ENCODE measurements at regions not wholly inside any gene's neighbourhood (a gene's known extent, or its start where the extent isn't known, plus 50 kb on each side); places are given as distances from the start of the nearest gene placed in this dataset.

DNA sequence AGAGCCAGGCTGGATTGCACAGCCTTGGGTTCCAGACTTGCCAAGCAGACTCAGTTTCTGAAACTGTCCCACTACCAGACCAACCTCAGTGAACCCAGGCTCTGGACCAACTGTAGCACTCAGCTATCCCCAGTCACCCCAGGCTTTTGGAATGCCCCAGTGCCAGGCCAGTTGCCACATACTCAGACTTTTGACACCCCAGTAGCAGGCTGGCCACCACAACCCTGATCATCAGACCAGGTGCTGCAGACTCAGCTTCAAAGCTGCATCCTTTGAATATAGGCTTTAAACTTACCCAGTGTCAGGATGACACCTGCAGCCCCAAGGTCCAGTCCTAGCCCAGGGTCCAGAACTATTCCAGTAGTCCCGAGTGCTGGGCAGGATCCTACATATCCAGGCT is 1389.9 kb downstream of the ARAP2 start:
- intact Hi-C loops (cut with micrococcal nuclease) = no loop called here
- H3K27me3 Mint-ChIP-seq = no peaks in the 10 kb centered on the region
- TF ChIP-seq, protein P1, sequence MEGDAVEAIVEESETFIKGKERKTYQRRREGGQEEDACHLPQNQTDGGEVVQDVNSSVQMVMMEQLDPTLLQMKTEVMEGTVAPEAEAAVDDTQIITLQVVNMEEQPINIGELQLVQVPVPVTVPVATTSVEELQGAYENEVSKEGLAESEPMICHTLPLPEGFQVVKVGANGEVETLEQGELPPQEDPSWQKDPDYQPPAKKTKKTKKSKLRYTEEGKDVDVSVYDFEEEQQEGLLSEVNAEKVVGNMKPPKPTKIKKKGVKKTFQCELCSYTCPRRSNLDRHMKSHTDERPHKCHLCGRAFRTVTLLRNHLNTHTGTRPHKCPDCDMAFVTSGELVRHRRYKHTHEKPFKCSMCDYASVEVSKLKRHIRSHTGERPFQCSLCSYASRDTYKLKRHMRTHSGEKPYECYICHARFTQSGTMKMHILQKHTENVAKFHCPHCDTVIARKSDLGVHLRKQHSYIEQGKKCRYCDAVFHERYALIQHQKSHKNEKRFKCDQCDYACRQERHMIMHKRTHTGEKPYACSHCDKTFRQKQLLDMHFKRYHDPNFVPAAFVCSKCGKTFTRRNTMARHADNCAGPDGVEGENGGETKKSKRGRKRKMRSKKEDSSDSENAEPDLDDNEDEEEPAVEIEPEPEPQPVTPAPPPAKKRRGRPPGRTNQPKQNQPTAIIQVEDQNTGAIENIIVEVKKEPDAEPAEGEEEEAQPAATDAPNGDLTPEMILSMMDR (IDR thresholded peaks at IDR 0.05) = no peak
- ATAC-seq (ENCODE audit: low read depth) = no peak
- ChIA-PET POLR2A (no interaction called here), CTCF (no interaction called here)
- H3K27ac Mint-ChIP-seq = no peak overlapping the region
- no peaks in the 10 kb centered on the region for H3K36me3 Mint-ChIP-seq (ENCODE audit: low read depth)
- peaks cover 4% of the 10 kb centered on the region for H3K9me3 Mint-ChIP-seq
- no peak overlapping the region for H3K4me3 Mint-ChIP-seq
- no peaks in the 10 kb centered on the region for H3K4me1 Mint-ChIP-seq
- DNase-seq = no peak

DNA sequence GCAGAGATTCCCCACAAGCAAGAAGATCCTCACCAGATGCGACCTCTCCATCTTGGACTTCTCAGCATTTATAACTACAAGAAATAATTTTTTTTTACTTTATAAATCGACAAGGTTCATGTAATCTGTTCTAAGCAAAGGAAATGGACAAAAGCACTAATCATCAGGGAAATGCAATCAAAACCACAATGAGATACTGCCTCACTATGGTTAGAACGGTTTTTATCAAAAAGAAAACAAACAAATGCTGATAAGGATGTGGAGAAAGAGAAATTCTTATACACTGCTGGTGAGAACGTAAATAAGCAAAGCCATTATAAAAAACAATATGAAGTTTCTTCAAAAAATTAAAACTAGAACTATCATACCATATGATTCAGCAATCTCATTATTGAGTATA is 1382.6 kb downstream of the ARAP2 start:
- intact Hi-C loops (cut with micrococcal nuclease) = no loop called here
- ChIA-PET CTCF (no interaction called here), POLR2A (no interaction called here)
- H3K9me3 Mint-ChIP-seq = no peaks in the 10 kb centered on the region
- ATAC-seq (ENCODE audit: low read depth) = no peak
- H3K4me3 Mint-ChIP-seq = no peak overlapping the region
- TF ChIP-seq, protein P1 (IDR thresholded peaks at IDR 0.05) = no peak
- H3K4me1 Mint-ChIP-seq = no peaks in the 10 kb centered on the region
- H3K27me3 Mint-ChIP-seq = no peaks in the 10 kb centered on the region
- no peak for DNase-seq
- H3K36me3 Mint-ChIP-seq (ENCODE audit: low read depth) = no peaks in the 10 kb centered on the region
- H3K27ac Mint-ChIP-seq = no peak overlapping the region

DNA sequence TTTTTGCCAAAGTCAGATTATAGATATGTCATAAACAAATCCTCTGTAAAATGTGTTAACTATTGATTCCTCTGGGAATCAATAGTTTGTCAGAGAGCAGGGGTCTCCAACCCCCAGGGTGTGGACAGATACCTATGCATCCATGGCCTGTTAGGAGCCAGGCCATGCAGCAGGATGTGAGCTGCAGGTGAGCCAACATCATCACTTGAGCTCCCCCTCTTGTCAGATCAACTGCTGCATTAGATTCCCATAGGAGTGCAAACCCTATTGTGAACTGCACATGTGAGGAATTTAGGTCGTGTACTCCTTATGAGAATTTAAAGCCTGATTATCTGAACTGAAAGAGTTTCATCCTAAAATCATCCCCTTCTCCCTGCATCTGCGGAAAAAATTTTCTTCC is 1365.4 kb downstream of the ARAP2 start:
- Mint-ChIP-seq H3K4me3 (no peak overlapping the region), H3K27ac (no peak overlapping the region), H3K4me1 (no peaks in the 10 kb centered on the region), H3K27me3 (no peaks in the 10 kb centered on the region), H3K9me3 (peaks cover 8% of the 10 kb centered on the region), H3K36me3 (ENCODE audit: low read depth) (no peaks in the 10 kb centered on the region)
- ChIA-PET POLR2A (no interaction called here), CTCF (no interaction called here)
- intact Hi-C loops (cut with micrococcal nuclease) = no loop called here
- ATAC-seq (ENCODE audit: low read depth) (no peak), DNase-seq (no peak)
- TF ChIP-seq, protein P1 (IDR thresholded peaks at IDR 0.05) = no peak

DNA sequence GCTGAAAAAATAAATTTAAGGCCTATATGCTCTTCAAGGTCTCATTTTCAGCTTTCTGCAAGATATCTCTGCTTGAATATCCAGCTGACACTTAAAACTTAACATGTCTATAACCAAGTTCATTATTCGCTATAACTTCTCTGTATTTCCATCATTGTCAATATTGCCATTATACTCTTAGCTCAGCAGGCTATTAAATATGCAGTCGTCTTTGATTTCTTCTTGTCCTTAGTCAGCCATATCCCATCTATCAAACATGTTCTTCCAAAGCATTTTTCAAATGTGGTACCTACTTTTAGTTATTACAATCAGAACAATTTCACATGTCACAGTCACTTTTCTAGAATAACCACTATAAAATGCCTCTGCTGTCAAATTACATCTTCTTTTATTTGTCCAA is 1364.1 kb downstream of the ARAP2 start:
- Mint-ChIP-seq H3K27me3 (no peaks in the 10 kb centered on the region), H3K9me3 (peaks cover 6% of the 10 kb centered on the region), H3K27ac (no peak overlapping the region), H3K4me3 (no peak overlapping the region), H3K4me1 (no peaks in the 10 kb centered on the region), H3K36me3 (ENCODE audit: low read depth) (no peaks in the 10 kb centered on the region)
- no peak for DNase-seq
- ATAC-seq (ENCODE audit: low read depth) = no peak
- POLR2A ChIA-PET = no interaction called here
- TF ChIP-seq, protein P1 (IDR thresholded peaks at IDR 0.05) = no peak
- CTCF ChIA-PET = no interaction called here
- intact Hi-C loops (cut with micrococcal nuclease) = no loop called here

DNA sequence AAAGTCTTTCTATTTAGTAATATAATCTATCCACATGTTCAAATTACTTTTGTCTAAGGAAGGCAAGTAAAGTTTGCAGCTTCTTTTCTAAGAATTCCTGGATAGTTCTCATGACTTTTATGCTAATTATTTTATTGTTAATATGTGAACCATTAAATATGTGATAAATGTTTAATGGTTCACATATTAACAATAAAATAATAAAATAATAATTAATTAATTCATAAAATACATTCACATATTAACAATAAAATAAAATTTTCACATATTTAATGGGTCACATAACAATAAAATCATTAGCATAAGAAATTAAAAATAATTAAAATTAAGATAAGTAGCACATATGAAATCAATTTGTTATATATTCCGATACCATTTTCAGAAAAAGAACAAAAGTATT is 1352.4 kb downstream of the ARAP2 start:
- no peaks in the 10 kb centered on the region for H3K36me3 Mint-ChIP-seq (ENCODE audit: low read depth)
- intact Hi-C loops (cut with micrococcal nuclease) = no loop called here
- H3K4me3 Mint-ChIP-seq = no peak overlapping the region
- TF ChIP-seq, protein P1 (IDR thresholded peaks at IDR 0.05) = no peak
- no peaks in the 10 kb centered on the region for H3K27me3 Mint-ChIP-seq
- ATAC-seq (ENCODE audit: low read depth) (no peak), DNase-seq (no peak)
- POLR2A ChIA-PET = no interaction called here
- CTCF ChIA-PET = no interaction called here
- H3K4me1 Mint-ChIP-seq = no peaks in the 10 kb centered on the region
- no peaks in the 10 kb centered on the region for H3K9me3 Mint-ChIP-seq
- no peak overlapping the region for H3K27ac Mint-ChIP-seq

Data from activated B cell treated with CpG ODN at 0.5 μM for 24 hours (primary cell).